GM23338 (cell line): ENCODE measurements at regions not wholly inside any gene's neighbourhood (a gene's known extent, or its start where the extent isn't known, plus 50 kb on each side); places are given as distances from the start of the nearest gene placed in this dataset.
A peak's percentile ranks its signal among the peaks of the same experiment; 100 is the strongest.

ENCODE experiments used
- ATAC-seq: fragments of 200-7000 bp; cut with Tn5 transposase; 3 replicates; pipeline ENCODE4 v1.9.1; 2020
- DNase-seq: peaks from one replicate; pipeline ENCODE4 v3.0.0-alpha.2; 2015; ENCODE audit warnings: low spot score
- H2AFZ ChIP-seq: fragments of 200-600 bp; sonication (generic); 2 replicates; pipeline ENCODE4 v1.8.0; 2016; ENCODE audit warnings: antibody characterized with exemption, mild to moderate bottlenecking, moderate library complexity
- H3F3A ChIP-seq: fragments of 200-600 bp; sonication (generic); replicated peaks from 2 replicates; pipeline ENCODE4 v1.8.0; 2017; ENCODE audit warnings: antibody characterized with exemption, mixed run types, low read depth
- H3K27ac ChIP-seq: fragments of 200-600 bp; sonication (generic); 2 replicates; pipeline ENCODE4 v1.6.1; 2016; ENCODE audit warnings: low read depth
- H3K27me3 ChIP-seq: fragments of 200-600 bp; sonication (generic); 2 replicates; pipeline ENCODE4 v1.8.0; 2016; ENCODE audit warnings: mild to moderate bottlenecking, mixed run types, moderate library complexity; ENCODE audit not compliant: insufficient read depth
- H3K36me3 ChIP-seq: fragments of 200-600 bp; sonication (generic); 2 replicates; pipeline ENCODE4 v1.8.0; 2016; ENCODE audit warnings: mild to moderate bottlenecking; ENCODE audit not compliant: insufficient read depth
- H3K4me1 ChIP-seq: fragments of 200-600 bp; sonication (generic); 2 replicates; pipeline ENCODE4 v1.8.0; 2016; ENCODE audit warnings: mild to moderate bottlenecking, moderate library complexity; ENCODE audit not compliant: insufficient read depth
- H3K4me2 ChIP-seq: fragments of 200-600 bp; sonication (generic); 2 replicates; pipeline ENCODE4 v1.7.1; 2017; ENCODE audit warnings: mixed run types
- H3K4me3 ChIP-seq: fragments of 200-600 bp; sonication (generic); 2 replicates; pipeline ENCODE4 v1.6.1; 2016; ENCODE audit warnings: mixed run types
- H3K79me2 ChIP-seq: fragments of 200-600 bp; sonication (generic); replicated peaks from 2 replicates; pipeline ENCODE4 v1.8.0; 2017; ENCODE audit warnings: mild to moderate bottlenecking; ENCODE audit not compliant: insufficient read depth
- H3K9me2 ChIP-seq: fragments of 200-600 bp; sonication (generic); 2 replicates; pipeline ENCODE4 v1.8.0; 2017; ENCODE audit not compliant: insufficient read depth
- H4K20me1 ChIP-seq: fragments of 200-600 bp; sonication (generic); replicated peaks from 2 replicates; pipeline ENCODE4 v1.8.0; 2017; ENCODE audit warnings: mild to moderate bottlenecking; ENCODE audit not compliant: insufficient read depth
- H3K27ac Mint-ChIP-seq: 2 replicates; pipeline ENCODE4 v1.8.0; 2020; ENCODE audit warnings: inconsistent platforms, mild to moderate bottlenecking, moderate library complexity, mixed read lengths
- H3K27me3 Mint-ChIP-seq: 3 replicates; pipeline ENCODE4 v1.8.0; 2022; ENCODE audit warnings: low read depth, mild to moderate bottlenecking, moderate library complexity, mixed read lengths, inconsistent platforms; ENCODE audit not compliant: insufficient read depth, poor library complexity
- H3K36me3 Mint-ChIP-seq: 3 replicates; pipeline ENCODE4 v1.8.0; 2021; ENCODE audit warnings: low read depth, mild to moderate bottlenecking, inconsistent platforms, moderate library complexity, mixed read lengths
- H3K4me1 Mint-ChIP-seq: 3 replicates; pipeline ENCODE4 v1.8.0; 2020; ENCODE audit warnings: mild to moderate bottlenecking, inconsistent platforms, mixed read lengths
- H3K4me3 Mint-ChIP-seq: 3 replicates; pipeline ENCODE4 v1.8.0; 2021; ENCODE audit warnings: moderate library complexity, mild to moderate bottlenecking, inconsistent platforms, mixed read lengths
- H3K9me3 Mint-ChIP-seq: 3 replicates; pipeline ENCODE4 v1.8.0; 2020; ENCODE audit warnings: moderate library complexity, mild to moderate bottlenecking, inconsistent platforms, mixed read lengths
- CREB1 ChIP-seq: fragments of 250-450 bp; sonication (Bioruptor Pico); IDR thresholded peaks from 2 replicates; pipeline ENCODE4 v1.5.0; 2020; ENCODE audit warnings: low read depth, mild to moderate bottlenecking, moderate library complexity
- CTCF ChIP-seq, 2 experiments: fragments of 200-600 bp in 1 of 2; sonication (generic) in 1 of 2; conservative IDR thresholded peaks; 2 replicates each; pipeline versions ENCODE4 v1.5.1 to v1.6.1; 2016 to 2017; ENCODE audit warnings: antibody characterized with exemption in 2 of 2, low read depth in 2 of 2, mild to moderate bottlenecking in 2 of 2, moderate library complexity in 1 of 2
- ETS1 ChIP-seq: IDR thresholded peaks from 2 replicates; pipeline ENCODE4 v1.6.1; 2016; ENCODE audit warnings: antibody characterized with exemption
- EZH2phosphoT487 ChIP-seq: fragments of 200-600 bp; sonication (generic); IDR thresholded peaks from one replicate; pipeline ENCODE4 v1.8.1; 2018; ENCODE audit warnings: antibody characterized with exemption; ENCODE audit not compliant: unreplicated experiment
- REST ChIP-seq: IDR thresholded peaks from one replicate; pipeline ENCODE4 v1.6.1; 2018; ENCODE audit warnings: antibody characterized with exemption; ENCODE audit not compliant: unreplicated experiment
- ZNF462 ChIP-seq: fragments of 250-450 bp; sonication (Bioruptor Pico); IDR thresholded peaks from 2 replicates; pipeline ENCODE4 v1.5.0; 2020; ENCODE audit warnings: mild to moderate bottlenecking, moderate library complexity

- no peak for TF ChIP-seq ZNF462 (CRISPR knock-in tag)
- TF ChIP-seq EZH2phosphoT487, result no peak
- TF ChIP-seq ETS1, result no peak
- Mint-ChIP-seq H3K4me3 (no peak overlapping the region), H3K36me3 (no peaks in the 10 kb centered on the region), H3K9me3 (no peaks in the 10 kb centered on the region; the same call in 2 of the 3 replicates), H3K27me3 (peaks cover 4% of the 10 kb centered on the region), H3K4me1 (peaks cover 13% of the 10 kb centered on the region), H3K27ac (no peak overlapping the region)
- ATAC-seq (no peak), DNase-seq (no peak)
- H3K27ac ChIP-seq, result no peak overlapping the region
- H3K36me3 ChIP-seq, result no peaks in the 10 kb centered on the region
- H3K27me3 ChIP-seq, result no peaks in the 10 kb centered on the region
- H3F3A ChIP-seq, result no peaks in the 10 kb centered on the region
- no peaks in the 10 kb centered on the region for H4K20me1 ChIP-seq
- H3K79me2 ChIP-seq, result no peaks in the 10 kb centered on the region
- 0 out of 2 replicates have a peak, but pooled peaks cover 3% of the 10 kb centered on the region for H3K4me1 ChIP-seq
- no peak overlapping the region for H3K4me3 ChIP-seq
- H2AFZ ChIP-seq, result no peak overlapping the region
- no peak overlapping the region for H3K4me2 ChIP-seq
- peaks cover 2% of the 10 kb centered on the region; the same call in 1 of the 2 replicates for H3K9me2 ChIP-seq
These were observed 117.8 kb downstream of the BTG1 start for GRCh38 chr12:92027701-92028440.

- Mint-ChIP-seq H3K36me3 (no peaks in the 10 kb centered on the region), H3K4me1 (peaks cover 13% of the 10 kb centered on the region), H3K9me3 (no peaks in the 10 kb centered on the region; the same call in 2 of the 3 replicates), H3K4me3 (no peak overlapping the region), H3K27me3 (peaks cover 7% of the 10 kb centered on the region), H3K27ac (no peak overlapping the region; the same call in 1 of the 2 replicates)
- Histone ChIP-seq H3K79me2 (no peaks in the 10 kb centered on the region), H3K36me3 (no peaks in the 10 kb centered on the region), H3K4me2 (no peak overlapping the region), H3K27ac (no peak overlapping the region), H3K9me2 (no peaks in the 10 kb centered on the region), H4K20me1 (no peaks in the 10 kb centered on the region), H2AFZ (peak overlapping the region; percentile 7; the same call in 1 of the 2 replicates), H3K4me3 (no peak overlapping the region), H3K4me1 (0 out of 2 replicates have a peak, but pooled peaks cover 3% of the 10 kb centered on the region), H3F3A (no peaks in the 10 kb centered on the region), H3K27me3 (no peaks in the 10 kb centered on the region)
- no peak for DNase-seq
- no peak for ATAC-seq
- TF ChIP-seq REST (no peak), CTCF (conservative IDR thresholded peaks at IDR 0.05; ENCODE audit: low read depth in 2 of 2) (no peak), CREB1 (CRISPR knock-in tag) (no peak)
These were observed 118.4 kb downstream of the BTG1 start for GRCh38 chr12:92027243-92027642.
